Prostate gland (tissue), 2 donors: ENCODE measurements at regions not wholly inside any gene's neighbourhood (a gene's known extent, or its start where the extent isn't known, plus 50 kb on each side); places are given as distances from the start of the nearest gene placed in this dataset.

ENCODE experiments used
- DNase-seq: peaks from one replicate; pipeline ENCODE4 v3.0.0-alpha.2; 2019; ENCODE audit warnings: low spot score
- H3K27ac ChIP-seq, 2 donors: fragments of 200-600 bp; sonication (generic); 2 replicates each; pipeline ENCODE4 v1.5.1; 2017 to 2019
- H3K27me3 ChIP-seq: fragments of 200-600 bp; sonication (generic); replicated peaks from 2 replicates; pipeline ENCODE4 v1.5.1; 2019; ENCODE audit not compliant: insufficient read depth
- H3K36me3 ChIP-seq, 2 donors: fragments of 200-600 bp; sonication (generic); 1 replicate in 1 of 2; 2 replicates in 1 of 2; pipeline versions ENCODE4 v1.5.1 to v1.8.1; 2017 to 2019
- H3K4me1 ChIP-seq: fragments of 200-600 bp; sonication (generic); replicated peaks from 2 replicates; pipeline ENCODE4 v1.5.1; 2019
- H3K4me3 ChIP-seq, 2 donors: fragments of 200-600 bp; sonication (generic); 2 replicates each; pipeline ENCODE4 v1.5.1; 2017 to 2019
- H3K9me3 ChIP-seq: fragments of 200-600 bp; sonication (generic); 2 replicates; pipeline ENCODE4 v1.5.1; 2017
- CTCF ChIP-seq, 4 experiments: fragments of 200-600 bp in 2 of 4; fragments of 450-650 bp in 2 of 4; sonication (generic) in 2 of 4; IDR thresholded peaks; 1 replicate in 3 of 4; 2 replicates in 1 of 4; pipeline ENCODE4 v1.5.1; 2016 to 2019; ENCODE audit warnings: antibody characterized with exemption in 4 of 4, mild to moderate bottlenecking in 2 of 4, moderate library complexity in 2 of 4
- POLR2A ChIP-seq: fragments of 450-650 bp; IDR thresholded peaks from one replicate; pipeline ENCODE4 v1.6.1; 2016; ENCODE audit warnings: antibody characterized with exemption, mild to moderate bottlenecking
- POLR2AphosphoS5 ChIP-seq: sonication (generic); formaldehyde crosslinking; IDR thresholded peaks from one replicate; pipeline ENCODE4 v1.6.1; 2017; ENCODE audit warnings: antibody characterized with exemption
- WGBS: methylation state at CpG from one replicate; pipeline ENCODE4 v1.1.5; 2018; 5-methylcytosine and 5-hydroxymethylcytosine counted together
- intact Hi-C: fragments of 100-400 bp; cut with DNase I; formaldehyde crosslinking; loops from one replicate; pipeline ENCODE4 v1.14.2; 2022

GRCh38 chr1:195096051-195096521 is 1512.2 kb downstream of the KCNT2 start:
- intact Hi-C loops: no loop called here
- H3K4me1 ChIP-seq: no peaks in the 10 kb centered on the region
- TF ChIP-seq CTCF (IDR thresholded peaks at IDR 0.05) (no peak), POLR2AphosphoS5 (no peak), POLR2A (no peak)
- no peak overlapping the region for H3K27ac ChIP-seq
- WGBS: 75% methylated on average over 9 of the region's 9 CpGs
- no peak for DNase-seq
- H3K27me3 ChIP-seq: no peaks in the 10 kb centered on the region
- no peaks in the 10 kb centered on the region for H3K9me3 ChIP-seq
- H3K4me3 ChIP-seq: no peak overlapping the region
- H3K36me3 ChIP-seq: no peaks in the 10 kb centered on the region

GRCh38 chr1:195085196-195085595 is 1523.0 kb downstream of the KCNT2 start:
- WGBS: 79% methylated on average over 3 of the region's 3 CpGs
- TF ChIP-seq CTCF (IDR thresholded peaks at IDR 0.05) (no peak), POLR2AphosphoS5 (no peak), POLR2A (no peak)
- Histone ChIP-seq H3K27me3 (no peaks in the 10 kb centered on the region), H3K36me3 (no peaks in the 10 kb centered on the region), H3K4me3 (no peak overlapping the region), H3K4me1 (no peaks in the 10 kb centered on the region), H3K9me3 (no peaks in the 10 kb centered on the region), H3K27ac (no peak overlapping the region)
- intact Hi-C loops: no loop called here
- DNase-seq: no peak

DNA sequence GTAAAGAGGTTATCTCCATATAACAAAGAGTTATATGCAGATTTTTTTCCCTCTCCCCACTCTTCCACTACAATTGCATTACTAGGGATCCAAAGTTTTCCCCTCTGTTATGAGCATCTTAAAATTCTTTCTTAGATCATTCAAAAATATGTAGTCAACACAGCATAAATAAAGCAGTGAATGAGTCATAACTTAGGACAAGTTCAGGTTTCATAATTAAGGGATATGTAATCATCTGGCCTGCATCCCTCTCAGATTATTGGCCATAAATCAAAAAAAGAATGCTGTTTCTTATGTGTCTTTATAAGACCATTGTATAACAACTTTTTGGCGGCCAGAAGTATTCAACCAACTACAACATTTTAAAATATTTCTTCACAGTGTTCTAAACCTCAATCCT is 1526.1 kb downstream of the KCNT2 start:
- no peak for DNase-seq
- no peaks in the 10 kb centered on the region for H3K9me3 ChIP-seq
- H3K27me3 ChIP-seq: no peaks in the 10 kb centered on the region
- H3K36me3 ChIP-seq: no peaks in the 10 kb centered on the region
- no peak overlapping the region for H3K4me3 ChIP-seq
- WGBS: 63% methylated on average over 1 of the region's 1 CpG
- intact Hi-C loops: no loop called here
- no peak for TF ChIP-seq POLR2A
- TF ChIP-seq POLR2AphosphoS5: no peak
- no peak for TF ChIP-seq CTCF (IDR thresholded peaks at IDR 0.05)
- H3K27ac ChIP-seq: no peak overlapping the region
- no peaks in the 10 kb centered on the region for H3K4me1 ChIP-seq

GRCh38 chr1:195076682-195077081 is 1531.6 kb downstream of the KCNT2 start:
- Histone ChIP-seq H3K9me3 (no peaks in the 10 kb centered on the region), H3K36me3 (no peaks in the 10 kb centered on the region), H3K27me3 (no peaks in the 10 kb centered on the region), H3K4me1 (no peaks in the 10 kb centered on the region), H3K27ac (no peak overlapping the region), H3K4me3 (no peak overlapping the region)
- 71% methylated on average over 1 of the region's 1 CpG for WGBS
- DNase-seq: no peak
- TF ChIP-seq POLR2AphosphoS5 (no peak), POLR2A (no peak), CTCF (IDR thresholded peaks at IDR 0.05) (no peak)
- intact Hi-C loops: no loop called here

DNA sequence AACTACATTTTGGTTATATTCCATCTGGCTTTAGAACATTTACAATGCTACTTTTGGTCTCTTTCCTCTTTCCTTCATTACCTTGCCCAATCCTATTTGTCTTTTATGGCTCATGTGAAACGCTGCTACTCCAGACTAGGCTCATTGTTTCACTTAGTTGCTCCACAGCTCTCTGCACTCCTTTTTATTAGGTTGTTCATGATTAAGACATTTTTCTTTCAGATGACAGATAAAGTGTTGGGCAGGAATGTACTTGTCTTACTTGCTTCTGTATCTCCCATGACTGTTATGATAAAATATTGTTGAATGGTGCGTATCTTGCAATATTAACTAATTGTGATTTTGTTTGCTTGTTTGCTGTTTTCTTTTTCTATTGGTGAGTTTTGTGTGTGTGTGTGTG is 1532.3 kb downstream of the KCNT2 start:
- no peak for DNase-seq
- 60% methylated on average over 2 of the region's 2 CpGs for WGBS
- Histone ChIP-seq H3K36me3 (no peaks in the 10 kb centered on the region), H3K27me3 (no peaks in the 10 kb centered on the region), H3K4me1 (no peaks in the 10 kb centered on the region), H3K27ac (no peak overlapping the region), H3K4me3 (no peak overlapping the region), H3K9me3 (no peaks in the 10 kb centered on the region)
- intact Hi-C loops: no loop called here
- TF ChIP-seq POLR2AphosphoS5 (no peak), POLR2A (no peak)
